Keratinocyte (primary cell): ENCODE measurements at regions not wholly inside any gene's neighbourhood (a gene's known extent, or its start where the extent isn't known, plus 50 kb on each side); places are given as distances from the start of the nearest gene placed in this dataset.

ENCODE experiments used
- DNase-seq: peaks from one replicate; pipeline ENCODE4 v3.0.0-alpha.2; 2011; ENCODE audit warnings: low read depth, missing footprints, low spot score
- FAIRE-seq: peaks from 2 replicates; lab custom pipeline; 2011; peaks lifted over from hg19 to GRCh38; lab: Jason Lieb, UNC
- H2AFZ ChIP-seq: 2 replicates; pipeline ENCODE4 v1.6.0; 2012; ENCODE audit warnings: low read length, control low read depth, inconsistent platforms; ENCODE audit not compliant: control insufficient read depth
- H3K27ac ChIP-seq: 2 replicates; pipeline ENCODE4 v1.5.1; 2011; ENCODE audit warnings: low read length; ENCODE audit not compliant: control insufficient read depth, insufficient read depth
- H3K27me3 ChIP-seq: 3 replicates; pipeline ENCODE4 v1.6.0; 2011; ENCODE audit warnings: low read length; ENCODE audit not compliant: control insufficient read depth, insufficient read depth; ENCODE audit errors: extremely low read depth
- H3K36me3 ChIP-seq, 2 experiments: 2 replicates in 1 of 2; 3 replicates in 1 of 2; pipeline ENCODE4 v1.5.1; 2011; ENCODE audit warnings: low read length in 2 of 2, mild to moderate bottlenecking in 1 of 2; ENCODE audit not compliant: control insufficient read depth in 2 of 2, insufficient read depth in 2 of 2; ENCODE audit errors: extremely low read depth in 1 of 2
- H3K4me1 ChIP-seq: 3 replicates; pipeline ENCODE4 v1.5.1; 2011; ENCODE audit warnings: low read length; ENCODE audit not compliant: control insufficient read depth, insufficient read depth; ENCODE audit errors: extremely low read depth
- H3K4me2 ChIP-seq: 3 replicates; pipeline ENCODE4 v1.6.0; 2011; ENCODE audit warnings: low read depth, low read length; ENCODE audit not compliant: control insufficient read depth, insufficient read depth; ENCODE audit errors: extremely low read depth
- H3K4me3 ChIP-seq, 3 experiments: fragments of 200-600 bp in 1 of 3; sonication (generic) in 1 of 3; 2 replicates in 2 of 3; 3 replicates in 1 of 3; pipeline ENCODE4 v1.5.1; 2011 to 2016; ENCODE audit warnings: low read length in 3 of 3, mild to moderate bottlenecking in 3 of 3, control low read depth in 2 of 3, inconsistent platforms in 1 of 3, low read depth in 1 of 3, mixed read lengths in 1 of 3, mixed run types in 1 of 3, moderate library complexity in 1 of 3; ENCODE audit not compliant: control insufficient read depth in 2 of 3, insufficient read depth in 2 of 3; ENCODE audit errors: extremely low read depth in 1 of 3
- H3K79me2 ChIP-seq: 2 replicates; pipeline ENCODE4 v1.6.0; 2012; ENCODE audit warnings: low read length; ENCODE audit not compliant: control insufficient read depth, insufficient read depth
- H3K9ac ChIP-seq: 3 replicates; pipeline ENCODE4 v1.6.0; 2011; ENCODE audit warnings: low read length; ENCODE audit not compliant: control insufficient read depth, insufficient read depth; ENCODE audit errors: extremely low read depth
- H3K9me1 ChIP-seq: 3 replicates; pipeline ENCODE4 v1.6.0; 2011; ENCODE audit warnings: low read length; ENCODE audit not compliant: control insufficient read depth, insufficient read depth; ENCODE audit errors: extremely low read depth
- H3K9me3 ChIP-seq: 2 replicates; pipeline ENCODE4 v1.5.1; 2012; ENCODE audit warnings: low read depth, low read length; ENCODE audit not compliant: control insufficient read depth
- H4K20me1 ChIP-seq: 3 replicates; pipeline ENCODE4 v1.6.0; 2011; ENCODE audit warnings: low read length; ENCODE audit not compliant: control insufficient read depth, insufficient read depth; ENCODE audit errors: extremely low read depth
- EZH2 ChIP-seq: IDR thresholded peaks from one replicate; pipeline ENCODE4 v1.6.1; 2012; ENCODE audit warnings: inconsistent platforms, mild to moderate bottlenecking, low read length, moderate library complexity
- dilution Hi-C: fragments of 300-500 bp; cut with MboI; formaldehyde crosslinking; loops from one replicate; pipeline ENCODE4 v1.7.0; 2020; ENCODE audit warnings: low sequenced_read_pairs; ENCODE audit not compliant: extremely low pct_ligation_motif_present
- TF ChIP-seq, protein P1 (sequence below), 3 experiments: IDR thresholded peaks in 1 of 3; conservative IDR thresholded peaks in 1 of 3; optimal IDR thresholded peaks in 1 of 3; 2 replicates in 2 of 3; 3 replicates in 1 of 3; pipeline versions ENCODE3 to v1.5.1; 2011; ENCODE audit warnings: low read length in 3 of 3, mild to moderate bottlenecking in 3 of 3, moderate library complexity in 2 of 3, control low read depth in 1 of 3, inconsistent platforms in 1 of 3; ENCODE audit not compliant: insufficient read depth in 2 of 3; ENCODE audit errors: extremely low read depth in 1 of 3

DNA sequence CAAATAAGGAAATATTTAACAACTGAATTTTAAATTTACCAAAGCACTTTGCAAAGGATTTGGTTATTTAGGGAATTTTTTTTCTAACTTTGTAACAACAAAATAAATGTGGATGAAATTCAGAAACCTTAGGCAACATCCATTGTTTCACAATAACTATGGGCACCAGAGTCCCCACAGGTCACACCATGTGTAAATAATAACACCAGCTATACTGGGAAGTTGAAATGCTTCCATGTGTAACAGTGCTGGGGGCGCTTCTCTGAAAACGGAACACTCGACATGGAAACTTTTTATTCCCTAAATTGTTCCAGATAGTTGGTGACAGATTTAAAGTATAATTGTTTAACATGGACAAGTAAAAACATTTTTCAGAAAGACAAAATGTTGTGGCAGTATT, 818.6 kb downstream of the TNS3 start:
- no peaks in the 10 kb centered on the region for H3K36me3 ChIP-seq
- no peaks in the 10 kb centered on the region for H3K27me3 ChIP-seq
- no peak overlapping the region for H2AFZ ChIP-seq
- no peak overlapping the region for H3K9ac ChIP-seq
- DNase-seq: no peak
- H3K9me3 ChIP-seq: peaks cover under 1% of the 10 kb centered on the region
- no peaks in the 10 kb centered on the region for H3K9me1 ChIP-seq
- no peak overlapping the region for H3K4me3 ChIP-seq
- TF ChIP-seq, protein P1, sequence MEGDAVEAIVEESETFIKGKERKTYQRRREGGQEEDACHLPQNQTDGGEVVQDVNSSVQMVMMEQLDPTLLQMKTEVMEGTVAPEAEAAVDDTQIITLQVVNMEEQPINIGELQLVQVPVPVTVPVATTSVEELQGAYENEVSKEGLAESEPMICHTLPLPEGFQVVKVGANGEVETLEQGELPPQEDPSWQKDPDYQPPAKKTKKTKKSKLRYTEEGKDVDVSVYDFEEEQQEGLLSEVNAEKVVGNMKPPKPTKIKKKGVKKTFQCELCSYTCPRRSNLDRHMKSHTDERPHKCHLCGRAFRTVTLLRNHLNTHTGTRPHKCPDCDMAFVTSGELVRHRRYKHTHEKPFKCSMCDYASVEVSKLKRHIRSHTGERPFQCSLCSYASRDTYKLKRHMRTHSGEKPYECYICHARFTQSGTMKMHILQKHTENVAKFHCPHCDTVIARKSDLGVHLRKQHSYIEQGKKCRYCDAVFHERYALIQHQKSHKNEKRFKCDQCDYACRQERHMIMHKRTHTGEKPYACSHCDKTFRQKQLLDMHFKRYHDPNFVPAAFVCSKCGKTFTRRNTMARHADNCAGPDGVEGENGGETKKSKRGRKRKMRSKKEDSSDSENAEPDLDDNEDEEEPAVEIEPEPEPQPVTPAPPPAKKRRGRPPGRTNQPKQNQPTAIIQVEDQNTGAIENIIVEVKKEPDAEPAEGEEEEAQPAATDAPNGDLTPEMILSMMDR (optimal IDR thresholded peaks at IDR 0.05 in 1 of 3, IDR thresholded peaks at IDR 0.05 in 1 of 3, conservative IDR thresholded peaks at IDR 0.05 in 1 of 3; ENCODE audit: extremely low read depth in 1 of 3, insufficient read depth in 2 of 3, low read length in 3 of 3): no peak
- no peak for TF ChIP-seq EZH2
- no peak overlapping the region for H3K27ac ChIP-seq
- FAIRE-seq: no peak
- dilution Hi-C loops: no loop called here
- peaks cover 12% of the 10 kb centered on the region for H3K4me1 ChIP-seq
- no peaks in the 10 kb centered on the region for H4K20me1 ChIP-seq
- no peaks in the 10 kb centered on the region for H3K79me2 ChIP-seq
- no peak overlapping the region for H3K4me2 ChIP-seq

DNA sequence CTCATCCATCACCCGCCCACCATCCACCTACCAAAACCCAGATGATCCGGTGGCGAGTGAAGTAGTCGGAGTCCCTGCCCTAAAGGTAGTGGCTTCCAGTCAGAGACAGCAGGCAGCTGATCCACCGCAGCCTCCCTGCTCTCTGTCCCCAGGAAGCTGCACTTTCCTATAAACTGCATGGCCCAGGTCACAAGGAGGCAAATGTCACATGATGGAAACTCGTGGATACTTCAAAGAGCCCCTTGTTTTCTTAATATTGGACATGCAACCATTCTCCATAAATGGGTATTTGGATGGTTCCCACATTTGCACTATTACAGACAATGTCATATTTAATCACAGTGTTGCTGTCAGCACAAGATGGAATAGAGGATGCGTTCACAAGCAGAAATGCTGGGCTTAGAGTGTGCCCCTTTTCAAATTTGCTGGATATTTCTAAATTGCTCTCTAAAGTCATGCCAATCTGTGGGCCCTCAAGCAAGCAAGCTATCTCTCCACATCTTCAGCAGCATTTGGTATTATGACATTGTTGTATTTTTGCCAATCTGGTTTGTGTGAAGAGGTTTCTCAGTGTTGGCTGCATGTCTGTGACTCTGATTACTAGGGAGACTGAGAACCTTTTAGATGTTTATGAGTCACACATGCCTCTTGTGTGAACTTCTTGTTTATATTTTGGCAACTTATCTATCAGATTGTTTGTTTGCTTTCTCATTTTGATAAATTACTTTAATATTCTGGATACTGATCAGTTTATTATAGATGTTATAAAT, 822.0 kb downstream of the TNS3 start:
- Histone ChIP-seq H3K9me3 (no peaks in the 10 kb centered on the region), H3K4me2 (no peak overlapping the region), H3K9me1 (no peaks in the 10 kb centered on the region), H3K79me2 (no peaks in the 10 kb centered on the region), H3K4me1 (peaks cover 15% of the 10 kb centered on the region), H3K9ac (no peak overlapping the region), H3K27me3 (no peaks in the 10 kb centered on the region), H4K20me1 (no peaks in the 10 kb centered on the region), H3K27ac (no peak overlapping the region), H2AFZ (no peak overlapping the region), H3K4me3 (no peak overlapping the region), H3K36me3 (no peaks in the 10 kb centered on the region)
- TF ChIP-seq EZH2: no peak
- TF ChIP-seq, protein P1 (optimal IDR thresholded peaks at IDR 0.05 in 1 of 3, IDR thresholded peaks at IDR 0.05 in 1 of 3, conservative IDR thresholded peaks at IDR 0.05 in 1 of 3; ENCODE audit: extremely low read depth in 1 of 3, insufficient read depth in 2 of 3, low read length in 3 of 3): no peak
- DNase-seq (no peak), FAIRE-seq (peak; percentile 69)
- dilution Hi-C loops: no loop called here
